ENCODE measurements at regions not wholly inside any gene's neighbourhood (a gene's known extent, or its start where the extent isn't known, plus 50 kb on each side); places are given as distances from the start of the nearest gene placed in this dataset.

- DNase-seq, result no peak
- TF ChIP-seq CTCF (IDR thresholded peaks at IDR 0.05), result no peak
- Mint-ChIP-seq H3K27ac (no peak overlapping the region), H3K27me3 (ENCODE audit: low read depth, poor library complexity) (no peaks in the 10 kb centered on the region), H3K4me1 (peaks cover 11% of the 10 kb centered on the region), H3K9me3 (peaks cover 9% of the 10 kb centered on the region), H3K4me3 (no peak overlapping the region), H3K36me3 (ENCODE audit: low read depth) (no peaks in the 10 kb centered on the region)
These were observed 204.4 kb downstream of the MREG start for GRCh38 chr2:215808996-215809395.

DNA sequence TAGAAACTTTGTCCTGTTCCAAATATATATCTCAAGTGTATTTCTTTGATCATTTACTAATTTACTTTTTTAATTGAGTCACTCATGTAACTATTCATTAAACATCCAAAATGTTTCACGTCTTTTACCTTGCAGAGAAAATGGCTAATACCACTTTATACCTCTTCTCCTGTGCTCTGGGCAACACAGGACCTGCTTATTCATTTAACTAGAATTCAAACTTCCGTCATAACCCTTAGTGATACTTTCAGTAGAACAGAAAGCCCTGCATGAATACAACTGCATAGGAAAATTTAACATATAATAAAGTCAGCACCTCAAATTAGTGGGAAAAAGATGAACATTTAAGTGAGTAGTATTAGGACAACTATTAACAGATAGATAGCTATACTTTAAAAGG, 205.2 kb downstream of the MREG start:
- peaks cover 11% of the 10 kb centered on the region for H3K4me1 Mint-ChIP-seq
- H3K27ac Mint-ChIP-seq, result no peak overlapping the region
- H3K27me3 Mint-ChIP-seq (ENCODE audit: low read depth, poor library complexity), result no peaks in the 10 kb centered on the region
- no peak for TF ChIP-seq CTCF (IDR thresholded peaks at IDR 0.05)
- no peak overlapping the region for H3K4me3 Mint-ChIP-seq
- peaks cover 13% of the 10 kb centered on the region for H3K9me3 Mint-ChIP-seq
- no peak for DNase-seq
- no peaks in the 10 kb centered on the region for H3K36me3 Mint-ChIP-seq (ENCODE audit: low read depth)

DNA sequence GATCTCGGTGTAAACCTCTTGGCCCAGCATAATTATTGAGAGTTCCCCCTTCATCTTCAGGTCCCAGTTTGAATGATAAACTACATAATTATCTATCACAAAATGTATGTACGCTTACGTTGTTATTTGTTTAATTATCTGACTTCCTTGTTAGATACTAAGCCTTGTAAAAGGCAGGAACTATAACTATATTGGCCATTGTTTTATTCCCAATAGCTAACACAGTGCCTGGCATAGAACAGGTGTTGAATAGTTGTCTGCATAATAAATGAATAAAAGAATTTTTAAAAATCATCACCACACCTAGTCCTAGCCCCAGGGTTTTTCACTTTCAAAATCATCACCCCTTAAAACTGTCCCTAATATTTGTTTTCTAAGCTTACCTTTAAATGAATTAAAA, 207.9 kb downstream of the MREG start:
- Mint-ChIP-seq H3K27me3 (ENCODE audit: low read depth, poor library complexity) (no peaks in the 10 kb centered on the region), H3K9me3 (peaks cover 25% of the 10 kb centered on the region), H3K4me1 (peaks cover 5% of the 10 kb centered on the region), H3K36me3 (ENCODE audit: low read depth) (peaks cover 8% of the 10 kb centered on the region), H3K27ac (no peak overlapping the region), H3K4me3 (no peak overlapping the region)
- TF ChIP-seq CTCF (IDR thresholded peaks at IDR 0.05), result no peak
- no peak for DNase-seq

GRCh38 chr2:215803150-215803549, 210.2 kb downstream of the MREG start:
- peaks cover 5% of the 10 kb centered on the region for H3K4me1 Mint-ChIP-seq
- peaks cover 8% of the 10 kb centered on the region for H3K36me3 Mint-ChIP-seq (ENCODE audit: low read depth)
- no peak overlapping the region for H3K27ac Mint-ChIP-seq
- H3K27me3 Mint-ChIP-seq (ENCODE audit: low read depth, poor library complexity), result peaks cover 5% of the 10 kb centered on the region
- no peak for DNase-seq
- no peak for TF ChIP-seq CTCF (IDR thresholded peaks at IDR 0.05)
- peaks cover 25% of the 10 kb centered on the region for H3K9me3 Mint-ChIP-seq
- no peak overlapping the region for H3K4me3 Mint-ChIP-seq

DNA sequence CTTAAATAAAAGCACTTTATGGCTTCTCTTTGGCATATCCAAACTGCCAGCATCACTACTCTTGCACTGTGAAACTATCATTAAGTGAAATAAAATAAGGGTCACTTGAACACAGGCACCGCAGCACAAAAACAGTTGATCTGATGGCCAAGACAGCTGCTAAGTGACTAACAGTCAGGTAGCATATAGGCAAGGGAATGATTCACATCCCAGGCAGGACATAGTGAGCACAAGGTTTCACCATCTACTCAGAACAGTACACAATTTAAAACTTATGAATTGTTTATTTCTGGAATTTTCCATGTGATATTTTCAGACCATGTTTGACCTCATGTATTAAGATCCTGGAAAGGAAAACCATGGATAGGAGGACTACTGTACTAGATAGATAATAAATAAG, 214.2 kb downstream of the MREG start:
- H3K4me3 Mint-ChIP-seq, result no peak overlapping the region
- no peak for TF ChIP-seq CTCF (IDR thresholded peaks at IDR 0.05)
- no peak for DNase-seq
- H3K9me3 Mint-ChIP-seq, result peaks cover 16% of the 10 kb centered on the region
- no peak overlapping the region for H3K27ac Mint-ChIP-seq
- H3K4me1 Mint-ChIP-seq, result peaks cover 29% of the 10 kb centered on the region
- peaks cover 8% of the 10 kb centered on the region for H3K36me3 Mint-ChIP-seq (ENCODE audit: low read depth)
- H3K27me3 Mint-ChIP-seq (ENCODE audit: low read depth, poor library complexity), result peaks cover 5% of the 10 kb centered on the region

- peaks cover 5% of the 10 kb centered on the region for H3K27me3 Mint-ChIP-seq (ENCODE audit: low read depth, poor library complexity)
- peaks cover 8% of the 10 kb centered on the region for H3K36me3 Mint-ChIP-seq (ENCODE audit: low read depth)
- H3K9me3 Mint-ChIP-seq, result peaks cover 10% of the 10 kb centered on the region
- no peak overlapping the region for H3K4me3 Mint-ChIP-seq
- H3K4me1 Mint-ChIP-seq, result peaks cover 38% of the 10 kb centered on the region
- no peak for TF ChIP-seq CTCF (IDR thresholded peaks at IDR 0.05)
- H3K27ac Mint-ChIP-seq, result no peak overlapping the region
- no peak for DNase-seq
These were observed 215.7 kb downstream of the MREG start for GRCh38 chr2:215797676-215798075.

Measured in nephron progenitor cell (in vitro differentiated cells).